GM18909 (cell line): ENCODE measurements at regions not wholly inside any gene's neighbourhood (a gene's known extent, or its start where the extent isn't known, plus 50 kb on each side); places are given as distances from the start of the nearest gene placed in this dataset.

Experiments used
- ATAC-seq: cut with Tn5 transposase; IDR thresholded peaks from one replicate; pipeline ENCODE4 v1.9.1; 2021; ENCODE audit warnings: mild to moderate bottlenecking; ENCODE audit not compliant: unreplicated experiment, poor library complexity

GRCh38 chr4:144202081-144202480 is 61.6 kb upstream of the GYPA start:
- no peak for ATAC-seq

DNA sequence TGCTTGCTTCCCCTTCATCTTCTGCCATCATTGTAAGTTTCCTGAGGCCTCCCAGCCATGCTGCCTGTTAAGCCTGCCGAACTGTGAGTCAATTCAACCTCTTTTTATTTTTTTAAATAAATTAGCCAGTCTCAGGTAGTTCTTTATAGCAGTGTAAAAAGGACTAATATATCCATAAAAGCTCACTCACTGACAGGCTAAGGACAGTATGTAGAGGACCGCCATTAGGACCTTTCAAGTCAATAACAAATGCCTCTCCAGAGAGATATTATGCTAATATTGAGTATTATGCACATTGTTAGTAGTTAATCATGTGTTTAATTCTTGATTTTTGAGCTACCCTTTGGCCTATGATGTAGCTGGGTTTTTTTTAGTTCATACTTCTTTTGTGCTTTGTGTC is 62.6 kb upstream of the GYPA start:
- no peak for ATAC-seq

- no peak for ATAC-seq
Measured at GRCh38 chr4:144204431-144204830, 63.9 kb upstream of the GYPA start.

GRCh38 chr4:144206711-144207110 is 66.2 kb upstream of the GYPA start:
- ATAC-seq = no peak

- no peak for ATAC-seq
Measured at GRCh38 chr4:144208074-144208473, 67.6 kb upstream of the GYPA start.

DNA sequence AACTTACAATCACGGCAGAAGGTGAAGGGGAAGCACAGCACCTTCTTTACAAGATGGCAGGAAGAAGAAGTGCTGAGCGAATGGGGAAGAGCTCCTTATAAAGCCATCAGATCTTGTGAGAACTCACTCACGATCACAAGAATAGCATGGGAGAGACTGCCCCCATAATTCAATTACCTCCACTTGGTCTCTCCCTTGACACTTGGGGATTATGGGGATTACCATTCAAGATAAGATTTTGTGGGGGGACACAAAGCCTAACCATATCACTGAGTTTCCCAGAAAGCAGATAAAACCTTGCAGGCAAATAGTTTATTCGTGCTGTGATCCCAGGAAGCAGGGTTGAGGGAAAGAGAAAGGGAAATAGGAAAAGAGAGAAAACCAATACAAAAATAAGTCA is 69.0 kb upstream of the GYPA start:
- no peak for ATAC-seq

DNA sequence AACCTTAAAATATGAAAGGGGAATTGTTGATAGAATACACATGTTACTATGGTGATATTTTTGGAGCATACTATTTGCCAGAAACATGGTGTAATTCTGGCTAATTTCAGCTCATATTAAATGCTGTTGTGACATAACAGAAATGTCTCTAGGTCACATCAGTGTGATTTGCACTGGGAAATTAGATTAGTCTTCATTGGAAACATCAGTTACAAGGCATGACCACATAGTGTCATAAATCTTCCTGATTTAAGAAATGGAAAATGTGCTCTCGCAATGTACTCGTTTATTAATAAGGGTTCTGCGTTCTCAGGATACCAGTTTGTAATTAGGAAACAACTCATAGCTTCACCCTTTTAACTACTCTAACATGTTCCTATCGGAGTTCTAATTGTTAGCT is 72.9 kb upstream of the GYPA start:
- no peak for ATAC-seq

GRCh38 chr4:144223149-144223548 is 82.6 kb upstream of the GYPA start:
- ATAC-seq = no peak

DNA sequence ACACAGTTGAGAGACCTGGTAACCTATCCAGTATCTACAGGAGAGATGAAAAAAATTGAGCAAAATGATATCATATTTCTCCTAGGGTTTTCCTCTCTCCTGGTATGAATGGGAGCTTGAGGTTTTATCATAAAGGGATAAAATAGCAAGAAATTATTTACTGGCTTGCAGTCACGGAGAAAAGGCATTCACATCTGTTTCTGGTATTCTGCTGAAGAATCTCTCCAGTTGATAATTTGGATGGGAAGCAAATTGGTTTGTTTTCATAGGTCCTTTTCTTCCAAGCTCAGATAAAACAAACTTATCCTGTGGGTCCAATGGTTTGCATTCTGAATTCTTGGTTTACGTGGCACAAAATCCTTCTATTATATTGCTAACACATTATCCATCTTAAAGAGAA is 83.1 kb upstream of the GYPA start:
- no peak for ATAC-seq

DNA sequence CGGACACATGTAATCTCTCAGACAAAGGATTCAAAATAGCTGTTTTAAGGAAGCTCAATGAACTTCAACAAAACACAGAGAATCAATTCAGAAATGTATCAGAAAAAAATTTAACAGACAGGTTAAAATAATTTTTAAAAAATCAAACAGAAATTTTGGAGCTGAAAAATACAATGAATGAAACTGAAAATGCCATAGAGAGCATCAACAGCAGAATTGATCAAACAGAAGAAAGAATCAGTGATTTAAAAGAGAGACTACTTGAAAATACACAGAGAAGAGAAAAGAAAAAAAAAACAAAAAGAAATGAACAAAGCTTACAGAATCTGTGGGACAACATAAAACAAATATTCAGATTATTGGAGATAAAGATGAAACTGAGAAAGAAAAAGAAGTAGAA is 118.8 kb upstream of the GYPA start:
- ATAC-seq = no peak

GRCh38 chr4:144267084-144267483 is 126.6 kb upstream of the GYPA start:
- no peak for ATAC-seq

GRCh38 chr4:144280688-144281087 is 140.2 kb upstream of the GYPA start:
- no peak for ATAC-seq

GRCh38 chr4:144283526-144283925 is 143.0 kb upstream of the GYPA start:
- ATAC-seq = no peak

- ATAC-seq = no peak
Measured at GRCh38 chr4:144284026-144284425, 143.5 kb upstream of the GYPA start.

DNA sequence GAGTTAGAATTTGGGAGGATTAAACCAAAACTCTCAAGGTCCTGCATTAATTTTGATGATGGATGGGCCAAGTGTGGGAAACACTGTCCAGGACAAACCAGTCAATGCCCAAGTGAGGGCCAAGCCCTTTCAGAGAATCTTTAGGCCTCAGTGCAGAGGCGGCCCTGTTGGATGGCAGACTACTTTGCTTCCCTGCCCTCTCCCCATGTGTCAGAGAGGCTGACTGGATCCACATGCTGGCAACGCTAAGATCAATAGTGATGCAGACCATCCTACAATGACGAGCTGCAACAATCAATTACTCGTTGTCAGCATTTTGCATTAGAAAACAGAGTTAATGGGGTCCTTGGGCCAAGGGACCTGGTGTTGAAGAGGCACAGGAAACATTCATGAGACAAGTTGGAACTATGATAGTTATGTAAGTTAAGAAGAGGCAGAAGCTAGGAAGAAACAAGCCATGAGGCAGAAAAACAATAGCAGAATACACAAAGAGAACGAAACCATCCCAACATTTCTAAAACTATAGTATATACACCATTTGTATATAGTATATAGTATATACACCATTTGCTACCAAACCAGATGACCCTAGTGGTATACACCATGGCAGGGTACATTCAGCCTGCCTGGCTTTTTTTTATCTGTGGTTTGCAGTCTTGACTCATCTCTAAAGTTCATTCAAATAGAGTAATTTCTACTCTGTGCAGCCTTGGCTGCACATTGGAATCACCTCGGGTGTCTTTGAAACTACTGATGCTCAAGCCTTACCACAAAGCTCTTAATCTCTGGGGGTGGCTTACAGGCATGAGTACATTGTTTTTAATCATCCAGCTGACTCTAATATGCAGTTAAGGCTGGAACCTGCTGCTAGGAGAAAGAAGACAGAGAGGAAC is 147.7 kb upstream of the GYPA start:
- ATAC-seq = peak; percentile 78

DNA sequence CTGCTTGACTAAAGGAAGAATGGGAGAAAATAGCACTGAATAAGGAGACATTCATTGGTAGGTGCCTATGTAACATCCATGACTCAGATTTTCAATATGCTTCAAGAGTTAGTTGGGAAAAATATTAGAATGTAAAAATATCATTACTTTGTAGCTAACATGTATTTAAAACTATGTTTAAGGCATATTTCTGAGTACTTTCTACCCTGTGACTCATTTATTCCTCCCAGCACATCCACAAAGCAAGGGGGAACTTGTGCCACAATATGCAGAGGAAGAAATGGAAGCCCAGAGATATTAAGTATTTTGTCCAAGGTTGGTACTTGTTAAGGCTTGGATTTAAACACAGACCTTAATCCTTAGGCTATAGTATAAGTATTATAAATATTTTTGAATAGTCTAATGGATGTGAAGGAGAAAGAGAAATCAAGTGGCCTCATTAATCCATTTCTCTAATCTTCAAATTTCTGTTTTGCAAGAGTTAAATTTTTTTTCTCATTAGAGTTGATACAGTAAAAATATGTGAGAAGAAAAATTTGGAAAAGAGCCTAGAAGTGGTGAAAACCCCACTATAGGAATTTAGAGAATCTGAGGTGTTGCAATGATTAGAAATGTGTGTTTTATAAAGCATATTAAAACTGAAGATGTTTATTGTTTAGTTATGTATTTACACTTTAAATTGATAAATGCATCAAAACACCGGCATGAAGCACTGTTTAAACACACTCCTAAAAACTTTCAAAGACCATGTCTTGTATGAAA is 149.3 kb upstream of the GYPA start:
- no peak for ATAC-seq

- no peak for ATAC-seq
Measured at GRCh38 chr4:144291164-144291563, 150.6 kb upstream of the GYPA start.

DNA sequence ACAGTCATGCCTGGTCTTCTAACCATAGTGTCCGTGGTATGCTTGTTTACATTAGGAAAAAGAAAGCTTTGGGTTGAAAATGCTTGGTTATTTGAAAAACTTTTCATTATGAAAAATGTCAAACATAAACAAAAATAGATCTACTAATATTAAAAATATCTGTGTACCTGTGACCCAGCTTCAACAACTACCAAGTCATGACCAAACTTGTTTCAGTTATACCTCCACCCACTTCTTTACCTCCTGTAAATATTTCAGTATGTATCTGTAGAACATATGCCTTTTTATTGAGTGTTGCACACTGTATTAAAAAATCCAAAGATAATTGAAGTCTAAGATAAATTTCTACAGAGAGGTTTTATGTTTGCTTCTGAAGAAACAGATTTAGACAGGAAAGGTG is 153.7 kb upstream of the GYPA start:
- ATAC-seq = no peak

DNA sequence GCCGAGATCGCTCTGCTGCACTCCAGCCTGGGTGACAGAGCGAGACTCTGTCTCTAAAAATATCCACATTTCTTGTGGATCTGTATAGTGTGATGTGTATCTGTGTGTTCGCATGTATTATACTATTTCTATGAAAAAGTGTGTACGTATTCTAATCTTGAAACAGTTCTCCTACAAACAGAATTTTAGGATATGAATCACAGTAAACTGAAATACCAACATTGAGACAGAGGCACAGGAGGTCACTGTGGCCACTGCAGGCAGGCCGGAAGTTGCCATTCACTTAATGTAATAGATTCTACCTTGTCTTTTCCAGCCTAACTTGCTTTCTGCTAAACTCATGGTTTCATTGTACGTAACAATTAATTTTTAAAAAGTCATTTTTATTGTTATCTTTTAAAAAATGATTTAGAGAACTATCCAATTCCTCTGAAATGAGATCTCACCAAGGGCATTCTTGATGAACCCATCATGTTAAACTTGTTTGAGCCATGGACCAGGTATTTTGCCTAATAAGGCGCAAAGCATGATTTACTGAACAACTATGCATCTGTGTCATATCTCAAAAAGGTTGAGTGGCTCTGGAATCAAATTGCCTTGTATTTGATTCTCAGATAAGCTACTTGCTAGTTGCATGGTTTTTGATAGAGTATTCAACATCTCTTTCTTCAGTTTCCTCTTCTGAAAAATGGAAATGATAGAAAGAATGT is 154.9 kb upstream of the GYPA start:
- ATAC-seq = no peak

DNA sequence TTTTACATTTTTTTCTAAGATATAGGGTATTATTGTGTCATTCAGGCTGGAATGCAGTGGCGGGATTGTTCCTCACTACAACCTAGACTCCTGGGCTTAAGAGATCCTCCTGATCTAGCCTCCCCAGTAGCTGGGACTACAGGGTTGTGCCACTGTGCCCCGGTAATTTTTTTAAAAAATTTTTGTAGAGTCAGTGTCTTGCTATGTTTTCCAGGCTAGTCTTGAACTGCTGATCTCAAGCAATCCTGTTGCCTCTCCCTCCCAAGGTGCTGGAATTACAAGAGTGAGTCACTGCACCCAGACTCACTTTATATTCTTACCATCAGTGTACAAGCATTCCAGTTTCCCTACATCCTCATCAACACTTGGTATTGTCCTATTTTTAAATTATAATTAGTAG is 156.4 kb upstream of the GYPA start:
- no peak for ATAC-seq

- ATAC-seq = no peak
Measured at GRCh38 chr4:144298519-144298918, 158.0 kb upstream of the GYPA start.
